GM23338 (cell line): ENCODE measurements at regions not wholly inside any gene's neighbourhood (a gene's known extent, or its start where the extent isn't known, plus 50 kb on each side); places are given as distances from the start of the nearest gene placed in this dataset.
A peak's percentile ranks its signal among the peaks of the same experiment; 100 is the strongest.

Experiments
- ATAC-seq: fragments of 200-7000 bp; cut with Tn5 transposase; 3 replicates; pipeline ENCODE4 v1.9.1; 2020
- DNase-seq: peaks from one replicate; pipeline ENCODE4 v3.0.0-alpha.2; 2015; ENCODE audit warnings: low spot score
- H2AFZ ChIP-seq: fragments of 200-600 bp; sonication (generic); 2 replicates; pipeline ENCODE4 v1.8.0; 2016; ENCODE audit warnings: antibody characterized with exemption, mild to moderate bottlenecking, moderate library complexity
- H3F3A ChIP-seq: fragments of 200-600 bp; sonication (generic); replicated peaks from 2 replicates; pipeline ENCODE4 v1.8.0; 2017; ENCODE audit warnings: antibody characterized with exemption, mixed run types, low read depth
- H3K27ac ChIP-seq: fragments of 200-600 bp; sonication (generic); 2 replicates; pipeline ENCODE4 v1.6.1; 2016; ENCODE audit warnings: low read depth
- H3K27me3 ChIP-seq: fragments of 200-600 bp; sonication (generic); 2 replicates; pipeline ENCODE4 v1.8.0; 2016; ENCODE audit warnings: mild to moderate bottlenecking, mixed run types, moderate library complexity; ENCODE audit not compliant: insufficient read depth
- H3K36me3 ChIP-seq: fragments of 200-600 bp; sonication (generic); 2 replicates; pipeline ENCODE4 v1.8.0; 2016; ENCODE audit warnings: mild to moderate bottlenecking; ENCODE audit not compliant: insufficient read depth
- H3K4me1 ChIP-seq: fragments of 200-600 bp; sonication (generic); 2 replicates; pipeline ENCODE4 v1.8.0; 2016; ENCODE audit warnings: mild to moderate bottlenecking, moderate library complexity; ENCODE audit not compliant: insufficient read depth
- H3K4me2 ChIP-seq: fragments of 200-600 bp; sonication (generic); 2 replicates; pipeline ENCODE4 v1.7.1; 2017; ENCODE audit warnings: mixed run types
- H3K4me3 ChIP-seq: fragments of 200-600 bp; sonication (generic); 2 replicates; pipeline ENCODE4 v1.6.1; 2016; ENCODE audit warnings: mixed run types
- H3K79me2 ChIP-seq: fragments of 200-600 bp; sonication (generic); replicated peaks from 2 replicates; pipeline ENCODE4 v1.8.0; 2017; ENCODE audit warnings: mild to moderate bottlenecking; ENCODE audit not compliant: insufficient read depth
- H3K9me2 ChIP-seq: fragments of 200-600 bp; sonication (generic); 2 replicates; pipeline ENCODE4 v1.8.0; 2017; ENCODE audit not compliant: insufficient read depth
- H4K20me1 ChIP-seq: fragments of 200-600 bp; sonication (generic); replicated peaks from 2 replicates; pipeline ENCODE4 v1.8.0; 2017; ENCODE audit warnings: mild to moderate bottlenecking; ENCODE audit not compliant: insufficient read depth
- H3K27ac Mint-ChIP-seq: 2 replicates; pipeline ENCODE4 v1.8.0; 2020; ENCODE audit warnings: inconsistent platforms, mild to moderate bottlenecking, moderate library complexity, mixed read lengths
- H3K27me3 Mint-ChIP-seq: 3 replicates; pipeline ENCODE4 v1.8.0; 2022; ENCODE audit warnings: low read depth, mild to moderate bottlenecking, moderate library complexity, mixed read lengths, inconsistent platforms; ENCODE audit not compliant: insufficient read depth, poor library complexity
- H3K36me3 Mint-ChIP-seq: 3 replicates; pipeline ENCODE4 v1.8.0; 2021; ENCODE audit warnings: low read depth, mild to moderate bottlenecking, inconsistent platforms, moderate library complexity, mixed read lengths
- H3K4me1 Mint-ChIP-seq: 3 replicates; pipeline ENCODE4 v1.8.0; 2020; ENCODE audit warnings: mild to moderate bottlenecking, inconsistent platforms, mixed read lengths
- H3K4me3 Mint-ChIP-seq: 3 replicates; pipeline ENCODE4 v1.8.0; 2021; ENCODE audit warnings: moderate library complexity, mild to moderate bottlenecking, inconsistent platforms, mixed read lengths
- H3K9me3 Mint-ChIP-seq: 3 replicates; pipeline ENCODE4 v1.8.0; 2020; ENCODE audit warnings: moderate library complexity, mild to moderate bottlenecking, inconsistent platforms, mixed read lengths
- CREB1 ChIP-seq: fragments of 250-450 bp; sonication (Bioruptor Pico); IDR thresholded peaks from 2 replicates; pipeline ENCODE4 v1.5.0; 2020; ENCODE audit warnings: low read depth, mild to moderate bottlenecking, moderate library complexity
- EZH2 ChIP-seq: fragments of 200-600 bp; sonication (generic); IDR thresholded peaks from one replicate; pipeline ENCODE4 v1.8.0; 2017; ENCODE audit warnings: antibody characterized with exemption, mild to moderate bottlenecking, low read depth; ENCODE audit not compliant: unreplicated experiment
- JUNB ChIP-seq: IDR thresholded peaks from one replicate; pipeline ENCODE4 v1.6.1; 2016; ENCODE audit warnings: antibody characterized with exemption; ENCODE audit not compliant: unreplicated experiment
- NANOG ChIP-seq: IDR thresholded peaks from 2 replicates; pipeline ENCODE4 v1.6.1; 2016; ENCODE audit warnings: antibody characterized with exemption, borderline replicate concordance
- POLR2AphosphoS5 ChIP-seq: IDR thresholded peaks from 2 replicates; pipeline ENCODE4 v1.6.1; 2016; ENCODE audit warnings: antibody characterized with exemption, low read depth
- STAT1 ChIP-seq: IDR thresholded peaks from one replicate; pipeline ENCODE4 v1.6.1; 2016; ENCODE audit warnings: antibody characterized with exemption; ENCODE audit not compliant: unreplicated experiment
- ZNF114 ChIP-seq: fragments of 250-450 bp; sonication (Bioruptor Pico); IDR thresholded peaks from 2 replicates; pipeline ENCODE4 v1.5.0; 2020; ENCODE audit warnings: mild to moderate bottlenecking, moderate library complexity
- ZNF331 ChIP-seq: fragments of 250-450 bp; sonication (Bioruptor Pico); IDR thresholded peaks from 2 replicates; pipeline ENCODE4 v1.5.0; 2020; ENCODE audit warnings: low read depth, mild to moderate bottlenecking, moderate library complexity
- ZNF462 ChIP-seq: fragments of 250-450 bp; sonication (Bioruptor Pico); IDR thresholded peaks from 2 replicates; pipeline ENCODE4 v1.5.0; 2020; ENCODE audit warnings: mild to moderate bottlenecking, moderate library complexity

GRCh38 chr22:40121461-40121860 is 56.3 kb upstream of the TNRC6B start:
- Histone ChIP-seq H4K20me1 (0 out of 2 replicates have a peak, but pooled peaks cover 2% of the 10 kb centered on the region), H3K4me2 (no peak overlapping the region), H2AFZ (no peak overlapping the region), H3K36me3 (no peaks in the 10 kb centered on the region), H3K4me3 (no peak overlapping the region), H3K79me2 (no peaks in the 10 kb centered on the region), H3K27me3 (no peaks in the 10 kb centered on the region), H3K27ac (no peak overlapping the region; the same call in 1 of the 2 replicates), H3F3A (no peaks in the 10 kb centered on the region), H3K9me2 (no peaks in the 10 kb centered on the region), H3K4me1 (peaks cover 7% of the 10 kb centered on the region; the same call in 1 of the 2 replicates)
- no peaks in the 10 kb centered on the region for H3K36me3 Mint-ChIP-seq
- peaks cover 12% of the 10 kb centered on the region for H3K4me1 Mint-ChIP-seq
- no peak overlapping the region for H3K4me3 Mint-ChIP-seq
- DNase-seq = no peak
- ATAC-seq = peak; percentile 40; the same call in 2 of the 3 replicates
- H3K27me3 Mint-ChIP-seq = no peaks in the 10 kb centered on the region
- TF ChIP-seq CREB1 = no peak
- TF ChIP-seq STAT1 = no peak
- no peak for TF ChIP-seq ZNF331
- TF ChIP-seq NANOG = no peak
- no peak for TF ChIP-seq POLR2AphosphoS5
- no peak for TF ChIP-seq JUNB
- TF ChIP-seq ZNF462 = no peak
- TF ChIP-seq ZNF114 (CRISPR knock-in tag) = no peak
- no peak for TF ChIP-seq EZH2
- no peaks in the 10 kb centered on the region for H3K9me3 Mint-ChIP-seq
- H3K27ac Mint-ChIP-seq = no peak overlapping the region
